ENCODE measurements at regions not wholly inside any gene's neighbourhood (a gene's known extent, or its start where the extent isn't known, plus 50 kb on each side); places are given as distances from the start of the nearest gene placed in this dataset.
"Not testable (repeated sequence)": the region's sequence is repeated elsewhere in the genome, so short reads cannot be mapped to it uniquely, and the experiment has no call there.

DNA sequence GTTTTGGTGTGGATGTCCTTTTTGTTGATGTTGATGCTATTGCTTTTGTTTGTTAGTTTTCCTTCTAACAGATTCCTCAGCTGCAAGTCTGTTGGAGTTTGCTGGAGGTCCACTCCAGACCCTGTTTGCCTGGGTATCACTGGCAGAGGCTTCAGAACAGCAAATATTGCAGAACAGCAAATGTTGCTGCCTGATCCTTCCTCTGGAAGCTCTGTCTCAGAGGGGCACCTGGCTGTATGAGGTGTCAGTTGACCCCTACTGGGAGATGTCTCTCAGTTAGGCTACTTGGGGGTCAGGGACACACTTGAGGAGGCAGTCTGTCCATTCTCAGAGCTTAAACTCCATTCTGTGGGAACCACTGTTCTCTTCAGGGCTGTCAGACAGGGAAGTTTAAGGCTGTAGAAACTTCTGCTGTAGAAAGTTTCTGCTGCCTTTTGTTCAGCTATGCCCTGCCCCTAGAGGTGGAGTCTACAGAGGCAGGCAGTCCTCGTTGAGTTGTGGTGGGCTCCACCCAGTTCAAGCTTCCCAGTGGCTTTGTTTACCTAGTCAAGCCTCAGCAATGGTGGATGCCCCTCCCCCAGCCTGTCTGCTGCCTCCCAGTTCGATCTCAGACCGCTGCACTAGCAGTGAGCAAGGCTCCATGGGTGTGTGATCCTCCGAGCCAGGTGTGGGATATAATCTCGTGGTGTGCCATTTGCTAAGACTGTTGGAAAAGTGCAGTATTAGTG, 166.4 kb upstream of the TPTE start:
- not testable (repeated sequence) for H3K27me3 ChIP-seq (ENCODE audit: control insufficient read depth, insufficient read depth, low read length); H3K36me3 ChIP-seq (replicated peaks; ENCODE audit: control insufficient read depth, insufficient read depth, low read length); DNase-seq; H3K4me3 ChIP-seq (ENCODE audit: insufficient read depth, low read depth, low read length)

GRCh38 chr21:10359120-10359519, 162.3 kb upstream of the TPTE start:
- not testable (repeated sequence) for DNase-seq; H3K4me3 ChIP-seq (ENCODE audit: insufficient read depth, low read depth, low read length); H3K27me3 ChIP-seq (ENCODE audit: control insufficient read depth, insufficient read depth, low read length); H3K36me3 ChIP-seq (replicated peaks; ENCODE audit: control insufficient read depth, insufficient read depth, low read length)

- not testable (repeated sequence) for DNase-seq; H3K36me3 ChIP-seq (replicated peaks; ENCODE audit: control insufficient read depth, insufficient read depth, low read length); H3K4me3 ChIP-seq (ENCODE audit: insufficient read depth, low read depth, low read length); H3K27me3 ChIP-seq (ENCODE audit: control insufficient read depth, insufficient read depth, low read length)
These were observed 161.5 kb upstream of the TPTE start for GRCh38 chr21:10359911-10360310.

- DNase-seq; H3K4me3 ChIP-seq (ENCODE audit: insufficient read depth, low read depth, low read length): not testable (repeated sequence)
These were observed 160.1 kb upstream of the TPTE start for GRCh38 chr21:10361214-10361736.

GRCh38 chr21:10362816-10363215, 158.6 kb upstream of the TPTE start:
- not testable (repeated sequence) for H3K27me3 ChIP-seq (ENCODE audit: control insufficient read depth, insufficient read depth, low read length); H3K4me3 ChIP-seq (ENCODE audit: insufficient read depth, low read depth, low read length); DNase-seq; H3K36me3 ChIP-seq (replicated peaks; ENCODE audit: control insufficient read depth, insufficient read depth, low read length)

More at GRCh38 chr21:10361214-10361736, 160.1 kb upstream of the TPTE start:
- not testable (repeated sequence) for H3K36me3 ChIP-seq (replicated peaks; ENCODE audit: control insufficient read depth, insufficient read depth, low read length); H3K27me3 ChIP-seq (ENCODE audit: control insufficient read depth, insufficient read depth, low read length)

- not testable (repeated sequence) for DNase-seq; H3K27me3 ChIP-seq (ENCODE audit: control insufficient read depth, insufficient read depth, low read length); H3K36me3 ChIP-seq (replicated peaks; ENCODE audit: control insufficient read depth, insufficient read depth, low read length); H3K4me3 ChIP-seq (ENCODE audit: insufficient read depth, low read depth, low read length)
These were observed 158.1 kb upstream of the TPTE start for GRCh38 chr21:10363321-10363720.

- DNase-seq; H3K36me3 ChIP-seq (replicated peaks; ENCODE audit: control insufficient read depth, insufficient read depth, low read length); H3K27me3 ChIP-seq (ENCODE audit: control insufficient read depth, insufficient read depth, low read length); H3K4me3 ChIP-seq (ENCODE audit: insufficient read depth, low read depth, low read length): not testable (repeated sequence)
These were observed 155.2 kb upstream of the TPTE start for GRCh38 chr21:10366210-10366609.

DNA sequence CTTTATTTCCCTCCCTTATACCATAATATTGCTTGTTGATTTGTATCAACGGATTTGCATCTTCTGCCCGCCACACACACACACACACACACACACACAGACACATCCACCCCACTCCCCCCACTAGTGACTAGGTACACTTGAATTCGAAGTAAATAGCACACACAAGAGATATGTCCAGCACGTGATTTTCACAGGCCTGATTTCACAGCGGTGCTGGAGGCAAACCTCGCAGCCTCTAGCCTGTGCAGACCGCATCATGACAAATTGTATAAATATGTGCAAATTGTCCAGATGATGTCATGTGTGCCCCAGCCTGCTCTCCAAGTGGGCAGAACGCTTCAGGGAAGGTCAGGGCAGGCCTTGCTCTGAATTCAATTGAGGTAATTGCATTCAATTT, 153.8 kb upstream of the TPTE start:
- not testable (repeated sequence) for H3K27me3 ChIP-seq (ENCODE audit: control insufficient read depth, insufficient read depth, low read length); H3K4me3 ChIP-seq (ENCODE audit: insufficient read depth, low read depth, low read length); DNase-seq; H3K36me3 ChIP-seq (replicated peaks; ENCODE audit: control insufficient read depth, insufficient read depth, low read length)

GRCh38 chr21:10368323-10368798, 153.0 kb upstream of the TPTE start:
- H3K27me3 ChIP-seq (ENCODE audit: control insufficient read depth, insufficient read depth, low read length); DNase-seq; H3K36me3 ChIP-seq (replicated peaks; ENCODE audit: control insufficient read depth, insufficient read depth, low read length); H3K4me3 ChIP-seq (ENCODE audit: insufficient read depth, low read depth, low read length): not testable (repeated sequence)

GRCh38 chr21:10369289-10369688, 152.1 kb upstream of the TPTE start:
- H3K4me3 ChIP-seq (ENCODE audit: insufficient read depth, low read depth, low read length); DNase-seq; H3K36me3 ChIP-seq (replicated peaks; ENCODE audit: control insufficient read depth, insufficient read depth, low read length); H3K27me3 ChIP-seq (ENCODE audit: control insufficient read depth, insufficient read depth, low read length): not testable (repeated sequence)

DNA sequence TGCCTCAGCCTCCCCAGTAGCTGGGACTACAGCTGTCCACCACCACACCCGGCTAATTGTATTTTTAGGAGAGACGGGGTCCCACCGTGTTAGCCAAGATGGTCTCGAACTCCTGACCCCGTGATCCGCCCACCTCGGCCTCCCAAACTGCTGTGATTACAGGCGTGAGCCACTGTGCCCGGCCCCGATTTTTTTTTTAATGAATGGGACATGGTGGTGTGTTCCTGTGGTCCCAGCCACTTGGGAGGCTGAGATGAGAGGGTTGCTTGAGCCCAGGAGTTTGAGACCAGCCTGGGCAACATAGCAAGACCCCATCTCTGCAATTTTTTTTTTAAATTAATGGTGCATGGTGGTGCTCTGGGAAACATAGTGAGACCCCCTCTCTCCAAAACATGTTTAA, 143.6 kb upstream of the TPTE start:
- not testable (repeated sequence) for H3K27me3 ChIP-seq (ENCODE audit: control insufficient read depth, insufficient read depth, low read length); DNase-seq; H3K4me3 ChIP-seq (ENCODE audit: insufficient read depth, low read depth, low read length); H3K36me3 ChIP-seq (replicated peaks; ENCODE audit: control insufficient read depth, insufficient read depth, low read length)

DNA sequence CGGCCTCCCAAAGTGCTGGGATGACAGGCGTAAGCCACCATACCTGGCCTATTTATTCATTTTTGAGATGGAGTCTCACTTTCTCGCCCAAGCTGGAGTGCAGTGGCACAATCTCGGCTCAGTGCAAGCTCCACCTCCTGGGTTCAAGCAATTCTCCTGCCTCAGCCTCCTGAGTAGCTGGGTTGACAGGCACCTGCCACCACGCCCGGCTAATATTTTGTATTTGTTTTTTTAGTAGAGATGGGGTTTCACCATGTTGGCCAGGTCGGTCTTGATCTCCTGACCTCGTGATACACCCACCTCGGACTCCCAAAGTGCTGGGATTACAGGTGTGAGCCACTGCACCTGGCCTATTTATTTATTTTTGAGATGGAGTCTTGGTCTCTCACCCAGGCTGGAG, 141.6 kb upstream of the TPTE start:
- not testable (repeated sequence) for H3K36me3 ChIP-seq (replicated peaks; ENCODE audit: control insufficient read depth, insufficient read depth, low read length); DNase-seq; H3K4me3 ChIP-seq (ENCODE audit: insufficient read depth, low read depth, low read length); H3K27me3 ChIP-seq (ENCODE audit: control insufficient read depth, insufficient read depth, low read length)

- DNase-seq; H3K4me3 ChIP-seq (ENCODE audit: insufficient read depth, low read depth, low read length); H3K36me3 ChIP-seq (replicated peaks; ENCODE audit: control insufficient read depth, insufficient read depth, low read length); H3K27me3 ChIP-seq (ENCODE audit: control insufficient read depth, insufficient read depth, low read length): not testable (repeated sequence)
These were observed 139.7 kb upstream of the TPTE start for GRCh38 chr21:10381687-10382060.

DNA sequence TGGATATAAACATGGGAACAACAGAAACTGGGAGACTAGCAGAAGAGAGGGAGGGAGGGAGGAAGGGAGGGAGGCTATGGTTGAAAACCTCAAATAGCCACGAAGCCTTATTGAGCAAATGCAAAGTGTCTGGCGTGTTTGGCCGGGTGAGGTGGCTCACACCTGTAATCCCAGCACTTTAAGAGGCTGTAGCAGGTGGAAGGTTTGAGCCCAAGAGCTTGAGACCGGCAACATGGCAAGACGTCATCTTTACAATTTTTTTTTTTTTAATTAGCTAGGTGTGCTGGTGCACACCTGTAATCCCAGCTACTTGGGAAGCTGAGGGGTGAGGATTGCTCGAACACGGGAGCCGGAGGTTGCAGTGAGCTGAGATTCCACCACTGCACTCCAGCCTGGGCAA, 139.2 kb upstream of the TPTE start:
- not testable (repeated sequence) for DNase-seq; H3K36me3 ChIP-seq (replicated peaks; ENCODE audit: control insufficient read depth, insufficient read depth, low read length); H3K27me3 ChIP-seq (ENCODE audit: control insufficient read depth, insufficient read depth, low read length); H3K4me3 ChIP-seq (ENCODE audit: insufficient read depth, low read depth, low read length)

GRCh38 chr21:10382580-10382979, 138.8 kb upstream of the TPTE start:
- H3K4me3 ChIP-seq (ENCODE audit: insufficient read depth, low read depth, low read length); DNase-seq; H3K36me3 ChIP-seq (replicated peaks; ENCODE audit: control insufficient read depth, insufficient read depth, low read length); H3K27me3 ChIP-seq (ENCODE audit: control insufficient read depth, insufficient read depth, low read length): not testable (repeated sequence)
